H1 (cell line): ENCODE measurements at regions not wholly inside any gene's neighbourhood (a gene's known extent, or its start where the extent isn't known, plus 50 kb on each side); places are given as distances from the start of the nearest gene placed in this dataset.

Experiments
- HDAC6 ChIP-seq: IDR thresholded peaks from one replicate; pipeline ENCODE4 v1.7.1; 2012; ENCODE audit warnings: low read depth, mild to moderate bottlenecking, inconsistent platforms, low read length, moderate library complexity
- MAX ChIP-seq: IDR thresholded peaks from 2 replicates; pipeline ENCODE4 v1.6.1; 2012; ENCODE audit warnings: inconsistent platforms

- TF ChIP-seq MAX (no peak), HDAC6 (no peak)
These were observed 485.4 kb downstream of the AMY1C start (continued) for GRCh38 chr1:104235141-104235540.
